Fibroblast of lung (primary cell): ENCODE measurements at regions not wholly inside any gene's neighbourhood (a gene's known extent, or its start where the extent isn't known, plus 50 kb on each side); places are given as distances from the start of the nearest gene placed in this dataset.

Experiments used
- CTCF ChIP-seq, 2 donors: IDR thresholded peaks in 1 of 2; conservative IDR thresholded peaks in 1 of 2; 1 replicate in 1 of 2; 2 replicates in 1 of 2; pipeline ENCODE4 v1.5.1; 2011 to 2012; ENCODE audit warnings: low read length in 2 of 2, control low read depth in 1 of 2, inconsistent platforms in 1 of 2, low read depth in 1 of 2, mild to moderate bottlenecking in 1 of 2
- EZH2 ChIP-seq: IDR thresholded peaks from 2 replicates; pipeline ENCODE4 v1.5.1; 2012; ENCODE audit warnings: low read length, control low read depth, mild to moderate bottlenecking; ENCODE audit errors: missing control alignments

- TF ChIP-seq CTCF (conservative IDR thresholded peaks at IDR 0.05 in 1 of 2, IDR thresholded peaks at IDR 0.05 in 1 of 2; ENCODE audit: low read depth in 1 of 2, low read length in 2 of 2) (no peak), EZH2 (no peak)
These were observed 233.0 kb upstream of the TCERG1L start for GRCh38 chr10:131544495-131544894.
